ENCODE measurements at regions not wholly inside any gene's neighbourhood (a gene's known extent, or its start where the extent isn't known, plus 50 kb on each side); places are given as distances from the start of the nearest gene placed in this dataset.
A peak's percentile ranks its signal among the peaks of the same experiment; 100 is the strongest.
"Not testable (repeated sequence)": the region's sequence is repeated elsewhere in the genome, so short reads cannot be mapped to it uniquely, and the experiment has no call there.

DNA sequence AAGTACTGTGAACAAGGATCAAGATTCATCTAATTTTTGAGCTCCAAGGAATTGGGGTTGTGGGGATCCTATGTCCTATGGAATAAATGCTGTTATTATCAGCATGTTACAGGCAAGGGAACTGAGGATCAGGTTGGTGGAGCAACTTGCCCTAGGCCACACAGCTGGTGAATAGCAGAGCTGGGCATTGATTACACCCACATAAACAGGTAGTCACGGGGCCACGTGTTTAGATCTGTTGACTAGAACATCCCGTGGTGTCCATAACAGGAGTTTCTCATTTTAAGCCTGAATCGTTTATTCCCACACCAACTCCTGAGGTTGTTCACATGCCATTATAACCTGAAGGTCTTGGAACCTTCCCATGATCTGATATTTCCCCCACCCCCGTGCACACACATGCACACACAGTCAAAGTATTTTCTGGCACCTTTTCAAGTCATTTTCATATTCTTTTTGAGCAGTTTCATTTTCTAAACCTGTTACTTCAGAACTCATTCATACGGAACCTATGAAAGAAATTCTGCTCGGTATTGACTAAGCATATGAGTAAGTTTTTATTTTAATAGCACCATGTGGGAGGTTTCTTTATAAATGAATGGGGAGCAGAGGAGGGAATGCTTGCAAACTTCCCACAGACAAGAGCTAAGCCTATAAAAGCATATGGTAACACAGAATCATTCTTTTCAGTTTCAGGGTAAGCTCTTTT lies 338.1 kb downstream of the ANAPC1 start:
- H3K36me3 ChIP-seq; DNase-seq; intact Hi-C loops (cut with DNase I; ENCODE audit: low total_unique reads); H3K27ac ChIP-seq; H3K27me3 ChIP-seq; H3K9me3 ChIP-seq; H3K4me1 ChIP-seq; H3K4me3 ChIP-seq: not testable (repeated sequence)
- 71 to 76% (median 75%) methylated on average over 2 to 6 of the region's 7 CpGs; no CpG with 5 or more reads in 2 of the 5 donors for WGBS, 5 donors

GRCh38 chr2:111546578-111546977 lies 337.4 kb downstream of the ANAPC1 start:
- H3K4me1 ChIP-seq; H3K27me3 ChIP-seq; H3K9me3 ChIP-seq; H3K36me3 ChIP-seq; DNase-seq; H3K4me3 ChIP-seq; H3K27ac ChIP-seq; intact Hi-C loops (cut with DNase I; ENCODE audit: low total_unique reads): not testable (repeated sequence)
- 50 to 90% (median 84%) methylated on average over 5 of the region's 5 CpGs for WGBS, 5 donors

- H3K27ac ChIP-seq; H3K36me3 ChIP-seq; intact Hi-C loops (cut with DNase I; ENCODE audit: low total_unique reads); H3K9me3 ChIP-seq; H3K4me3 ChIP-seq; DNase-seq; H3K27me3 ChIP-seq; H3K4me1 ChIP-seq: not testable (repeated sequence)
- 71 to 100% (median 83%) methylated on average over 1 of the region's 2 CpGs; no CpG with 5 or more reads in 1 of the 5 donors for WGBS, 5 donors
These were observed 334.8 kb downstream of the ANAPC1 start for GRCh38 chr2:111549174-111549573.

DNA sequence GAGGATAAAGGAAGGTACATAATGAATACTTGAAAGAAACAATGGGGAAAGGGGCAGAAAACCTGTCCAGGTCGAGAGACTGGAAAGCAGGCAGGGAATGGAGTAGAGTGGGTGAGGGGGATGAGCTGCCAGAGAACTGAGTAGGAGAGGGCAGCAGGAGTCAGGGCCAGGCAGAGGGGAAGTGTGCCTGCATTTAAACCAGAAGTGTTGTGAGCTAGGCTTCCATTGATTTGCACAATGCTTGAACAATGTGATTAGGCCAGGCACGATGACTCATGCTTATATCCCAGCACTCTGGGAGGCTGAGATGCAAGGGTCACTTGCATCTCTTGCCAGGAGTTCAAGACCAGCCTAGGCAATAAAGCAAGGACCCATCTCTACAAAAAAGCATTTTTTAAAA lies 332.6 kb downstream of the ANAPC1 start:
- intact Hi-C loops (cut with DNase I; ENCODE audit: low total_unique reads); H3K36me3 ChIP-seq; DNase-seq; H3K27me3 ChIP-seq; H3K4me3 ChIP-seq; H3K9me3 ChIP-seq; H3K4me1 ChIP-seq; H3K27ac ChIP-seq: not testable (repeated sequence)
- WGBS, 5 donors = 14 to 39% (median 33%) methylated on average over 1 to 2 of the region's 2 CpGs

DNA sequence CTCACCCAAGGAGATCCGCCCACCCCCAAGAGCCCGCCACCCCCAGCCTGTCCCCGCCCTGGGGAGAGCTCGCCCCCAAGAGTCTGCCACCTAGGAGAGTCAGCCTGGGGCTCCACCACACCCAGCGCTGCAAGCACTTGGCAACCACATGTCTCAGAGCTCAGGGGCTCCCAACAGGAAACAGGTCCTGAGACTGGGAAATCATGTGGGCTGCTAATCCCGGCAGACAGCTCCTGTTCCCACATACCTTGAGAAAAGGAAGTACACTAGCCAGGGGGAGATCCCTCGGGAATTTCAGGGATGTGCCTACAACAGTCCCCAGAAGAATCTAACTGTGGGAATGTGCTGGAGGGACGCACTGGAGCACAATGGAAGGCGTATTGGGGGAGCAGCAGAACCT lies 331.4 kb downstream of the ANAPC1 start:
- H3K36me3 ChIP-seq; DNase-seq; H3K9me3 ChIP-seq; H3K27me3 ChIP-seq; H3K4me1 ChIP-seq; H3K27ac ChIP-seq; H3K4me3 ChIP-seq; intact Hi-C loops (cut with DNase I; ENCODE audit: low total_unique reads): not testable (repeated sequence)
- WGBS, 5 donors = 93% methylated on average over 3 of the region's 9 CpGs; no CpG with 5 or more reads in 4 of the 5 donors

DNA sequence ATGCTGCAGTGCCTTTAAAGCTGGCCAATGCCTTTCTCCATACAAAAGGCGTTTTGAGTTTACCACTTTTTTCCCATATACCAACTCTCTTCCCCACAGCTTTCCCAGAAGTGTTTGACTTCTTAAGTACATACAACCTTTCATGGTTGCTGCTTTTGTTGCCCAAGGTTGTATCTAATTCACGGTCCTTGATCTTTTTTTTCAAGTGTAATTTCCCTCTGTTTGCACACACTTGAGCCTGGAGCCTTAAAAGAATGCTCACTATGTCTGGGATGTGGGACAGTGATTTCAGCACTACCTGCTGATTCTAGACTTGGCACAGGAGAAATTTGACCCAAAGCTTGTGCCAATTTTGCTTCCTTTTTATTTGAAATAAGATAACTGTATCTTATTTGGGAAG lies 324.7 kb downstream of the ANAPC1 start:
- H3K4me3 ChIP-seq; H3K9me3 ChIP-seq; H3K36me3 ChIP-seq; H3K4me1 ChIP-seq; DNase-seq; H3K27me3 ChIP-seq; intact Hi-C loops (cut with DNase I; ENCODE audit: low total_unique reads); H3K27ac ChIP-seq: not testable (repeated sequence)
- 23 to 58% (median 32%) methylated on average over 1 of the region's 2 CpGs for WGBS, 5 donors

DNA sequence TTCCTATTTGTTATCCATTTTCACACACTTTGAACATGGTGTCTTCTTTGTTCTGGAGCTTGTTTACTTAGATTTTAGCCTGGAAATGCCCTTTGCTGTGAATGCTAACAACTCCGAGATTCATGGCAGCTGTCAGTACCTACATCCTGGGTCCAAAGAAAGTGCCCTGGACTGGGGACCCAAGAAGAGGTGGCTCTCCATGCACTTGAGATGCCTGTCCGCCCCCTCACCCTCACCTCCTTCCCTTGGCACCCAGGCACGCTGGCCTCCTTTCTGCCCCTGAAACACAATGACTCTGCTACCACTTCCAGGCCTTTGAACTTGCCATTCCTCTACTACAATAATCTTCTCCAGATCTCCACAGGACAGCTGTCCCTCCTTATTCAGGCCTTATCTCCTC lies 324.2 kb downstream of the ANAPC1 start:
- H3K4me3 ChIP-seq; H3K4me1 ChIP-seq; intact Hi-C loops (cut with DNase I; ENCODE audit: low total_unique reads); H3K27me3 ChIP-seq; H3K9me3 ChIP-seq; H3K27ac ChIP-seq; H3K36me3 ChIP-seq; DNase-seq: not testable (repeated sequence)
- WGBS, 5 donors = 81 to 100% (median 93%) methylated on average over 1 of the region's 3 CpGs; no CpG with 5 or more reads in 2 of the 5 donors

DNA sequence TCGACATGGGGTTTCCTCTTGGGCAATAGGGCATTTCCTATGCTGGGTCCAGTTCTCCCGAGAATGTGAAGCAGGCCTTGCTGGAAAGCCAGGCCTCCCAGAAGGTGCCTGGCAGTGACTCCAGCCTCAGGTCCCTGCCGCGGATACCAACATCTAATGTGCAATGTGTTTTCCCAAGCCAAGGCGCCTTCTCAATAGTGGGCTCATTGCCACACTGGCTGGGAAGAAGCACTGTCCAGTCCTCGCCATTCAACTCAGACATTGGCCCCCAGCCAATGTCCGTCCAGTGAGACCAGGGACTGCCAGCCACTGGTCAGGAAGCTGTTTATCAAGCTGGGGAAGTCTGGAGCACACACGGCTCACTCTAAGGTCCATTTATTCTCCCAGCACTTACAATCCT lies 317.9 kb downstream of the ANAPC1 start:
- WGBS, 5 donors = 19 to 42% (median 34%) methylated on average over 8 of the region's 8 CpGs
- DNase-seq = peak; percentile 31 to 43
- H3K9me3 ChIP-seq; H3K36me3 ChIP-seq; H3K4me1 ChIP-seq; H3K27me3 ChIP-seq; intact Hi-C loops (cut with DNase I; ENCODE audit: low total_unique reads); H3K4me3 ChIP-seq; H3K27ac ChIP-seq: not testable (repeated sequence)

DNA sequence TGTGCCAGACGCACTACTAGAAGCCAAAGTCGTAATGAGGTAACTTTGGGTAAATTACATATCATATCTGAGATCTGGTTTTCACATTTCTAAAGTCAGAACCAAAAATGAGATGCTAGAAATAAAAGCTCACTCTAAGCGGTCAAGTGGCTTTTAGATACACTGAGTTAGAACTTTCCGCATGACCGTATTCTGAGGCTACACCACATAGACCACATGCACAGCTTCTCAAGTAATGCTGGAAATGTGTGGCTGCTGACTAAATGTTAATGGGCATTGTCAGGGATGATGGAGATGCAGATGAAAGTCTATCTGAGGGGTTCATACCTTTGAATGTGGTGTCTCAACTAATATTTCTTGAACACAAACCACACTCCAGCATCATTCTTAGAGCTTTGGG lies 316.8 kb downstream of the ANAPC1 start:
- intact Hi-C loops (cut with DNase I; ENCODE audit: low total_unique reads); H3K4me3 ChIP-seq; DNase-seq; H3K27ac ChIP-seq; H3K9me3 ChIP-seq; H3K27me3 ChIP-seq; H3K36me3 ChIP-seq; H3K4me1 ChIP-seq: not testable (repeated sequence)
- WGBS, 5 donors = 77 to 100% (median 80%) methylated on average over 3 to 5 of the region's 5 CpGs

DNA sequence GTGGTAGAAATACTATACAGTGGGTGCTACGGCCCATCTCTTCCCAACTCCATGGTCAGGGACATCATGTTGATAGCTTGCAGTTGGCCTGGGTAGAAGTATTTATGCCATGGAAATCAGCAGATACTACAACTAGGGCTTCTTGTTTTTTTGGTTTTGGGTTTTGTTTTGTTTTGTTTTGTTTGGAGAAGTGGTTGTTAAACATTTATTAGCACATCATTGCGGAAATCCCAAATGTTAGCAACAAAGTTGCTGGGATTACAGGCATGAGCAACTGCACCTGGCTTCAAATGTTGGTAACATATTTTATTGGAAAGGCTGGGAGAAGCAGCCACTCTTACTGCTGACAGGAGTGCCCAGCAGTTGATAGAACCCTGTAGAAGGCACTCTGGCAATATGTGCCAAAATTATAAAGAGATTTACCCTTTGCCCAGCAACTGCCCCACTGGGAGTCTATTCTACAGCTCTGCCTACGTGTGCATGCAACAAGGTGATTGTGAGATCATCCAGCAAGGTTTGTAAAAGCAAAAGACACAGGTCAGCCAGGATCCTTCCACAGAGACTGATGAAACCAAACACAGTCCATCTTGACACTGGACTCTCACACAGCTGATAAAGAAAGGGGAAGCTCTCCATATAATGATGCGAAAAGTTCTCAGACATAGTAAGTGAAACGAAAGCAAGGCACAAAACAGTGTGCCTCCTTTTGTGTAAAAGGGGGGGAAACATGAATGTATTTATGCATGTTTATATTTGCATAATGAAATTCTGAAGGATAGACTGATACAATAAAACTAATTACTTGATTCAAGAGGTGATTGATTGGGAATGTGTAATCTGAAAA lies 314.4 kb downstream of the ANAPC1 start:
- H3K27me3 ChIP-seq; H3K4me1 ChIP-seq; H3K27ac ChIP-seq; DNase-seq; H3K36me3 ChIP-seq; intact Hi-C loops (cut with DNase I; ENCODE audit: low total_unique reads); H3K4me3 ChIP-seq; H3K9me3 ChIP-seq: not testable (repeated sequence)
- WGBS, 5 donors = 54 to 73% (median 64%) methylated on average over 4 of the region's 5 CpGs

GRCh38 chr2:111570300-111571114 lies 313.5 kb downstream of the ANAPC1 start:
- H3K9me3 ChIP-seq; intact Hi-C loops (cut with DNase I; ENCODE audit: low total_unique reads); H3K36me3 ChIP-seq; H3K4me3 ChIP-seq; H3K27ac ChIP-seq; H3K27me3 ChIP-seq; H3K4me1 ChIP-seq; DNase-seq: not testable (repeated sequence)
- WGBS, 5 donors = 45 to 58% (median 52%) methylated on average over 4 to 9 of the region's 9 CpGs

All from stomach (tissue), 8 donors.